ENCODE measurements at regions not wholly inside any gene's neighbourhood (a gene's known extent, or its start where the extent isn't known, plus 50 kb on each side); places are given as distances from the start of the nearest gene placed in this dataset.

- no peak overlapping the region for H3K27ac ChIP-seq (ENCODE audit: low read length)
- H3K9ac ChIP-seq (ENCODE audit: low read depth, low read length) = no peak overlapping the region
- H3K36me3 ChIP-seq (ENCODE audit: insufficient read depth, low read depth, low read length) = no peaks in the 10 kb centered on the region
- H3K9me3 ChIP-seq (ENCODE audit: insufficient read depth, low read depth, low read length) = no peaks in the 10 kb centered on the region
- H3K4me1 ChIP-seq (ENCODE audit: insufficient read depth, low read length) = no peaks in the 10 kb centered on the region
- no peak overlapping the region for H3K4me3 ChIP-seq (ENCODE audit: low read length)
- H3K27me3 ChIP-seq (ENCODE audit: insufficient read depth, low read length) = no peaks in the 10 kb centered on the region
These were observed 158.9 kb upstream of the SLC14A2 start for GRCh38 chr18:45456090-45457021.

GRCh38 chr18:45458033-45458432, 157.2 kb upstream of the SLC14A2 start:
- H3K9me3 ChIP-seq (ENCODE audit: insufficient read depth, low read depth, low read length) = no peaks in the 10 kb centered on the region
- H3K27ac ChIP-seq (ENCODE audit: low read length) = no peak overlapping the region
- H3K27me3 ChIP-seq (ENCODE audit: insufficient read depth, low read length) = no peaks in the 10 kb centered on the region
- H3K4me1 ChIP-seq (ENCODE audit: insufficient read depth, low read length) = no peaks in the 10 kb centered on the region
- H3K4me3 ChIP-seq (ENCODE audit: low read length) = no peak overlapping the region
- no peaks in the 10 kb centered on the region for H3K36me3 ChIP-seq (ENCODE audit: insufficient read depth, low read depth, low read length)
- no peak overlapping the region for H3K9ac ChIP-seq (ENCODE audit: low read depth, low read length)

DNA sequence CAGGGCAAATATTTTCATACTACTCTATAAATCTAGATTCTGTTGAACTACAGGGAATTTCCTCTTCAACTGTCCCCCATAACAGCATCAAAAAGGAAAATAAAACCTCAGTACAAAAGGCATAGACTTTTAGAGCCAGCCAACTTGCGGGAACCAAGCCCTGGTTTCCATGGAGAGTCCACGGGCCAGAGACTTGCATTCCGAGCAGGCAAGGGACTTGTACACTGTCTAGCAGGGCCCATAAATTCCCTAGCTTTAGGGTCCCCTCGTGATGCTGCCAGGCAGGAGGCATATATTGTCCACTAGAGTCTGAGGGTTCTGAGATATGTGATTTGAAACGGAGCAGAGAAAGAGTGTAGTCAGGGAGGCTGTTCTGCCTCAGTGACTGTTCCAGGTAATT, 153.1 kb upstream of the SLC14A2 start:
- Histone ChIP-seq H3K4me3 (ENCODE audit: low read length) (no peak overlapping the region), H3K27ac (ENCODE audit: low read length) (no peak overlapping the region), H3K27me3 (ENCODE audit: insufficient read depth, low read length) (no peaks in the 10 kb centered on the region), H3K9me3 (ENCODE audit: insufficient read depth, low read depth, low read length) (no peaks in the 10 kb centered on the region), H3K36me3 (ENCODE audit: insufficient read depth, low read depth, low read length) (no peaks in the 10 kb centered on the region), H3K9ac (ENCODE audit: low read depth, low read length) (no peak overlapping the region), H3K4me1 (ENCODE audit: insufficient read depth, low read length) (no peaks in the 10 kb centered on the region)

DNA sequence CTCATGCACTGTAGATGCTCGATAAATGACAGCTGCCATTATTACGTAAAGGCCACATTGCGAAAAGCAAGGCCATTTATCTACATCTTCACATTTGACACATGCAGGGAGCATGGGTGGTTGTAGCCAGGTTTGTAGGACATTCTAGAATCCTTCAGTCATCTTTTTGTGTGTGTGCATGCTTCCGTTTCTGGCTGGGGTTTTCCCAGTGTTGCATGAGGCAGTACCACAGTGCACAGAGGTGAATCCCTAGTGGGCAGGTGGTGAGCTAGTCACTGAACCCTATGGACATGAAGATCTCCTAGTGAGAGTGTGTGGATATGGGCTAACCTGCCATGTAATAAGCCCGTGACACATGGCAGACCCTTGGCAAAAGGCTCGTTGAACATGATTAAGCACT, 151.8 kb upstream of the SLC14A2 start:
- Histone ChIP-seq H3K27ac (ENCODE audit: low read length) (no peak overlapping the region), H3K27me3 (ENCODE audit: insufficient read depth, low read length) (no peaks in the 10 kb centered on the region)

GRCh38 chr18:45464619-45465018, 150.7 kb upstream of the SLC14A2 start:
- Histone ChIP-seq H3K9ac (ENCODE audit: low read depth, low read length) (no peak overlapping the region), H3K27me3 (ENCODE audit: insufficient read depth, low read length) (no peaks in the 10 kb centered on the region), H3K27ac (ENCODE audit: low read length) (no peak overlapping the region)

More for the DNA sequence above, 151.8 kb upstream of the SLC14A2 start:
- Histone ChIP-seq H3K4me3 (ENCODE audit: low read length) (no peak overlapping the region), H3K9ac (ENCODE audit: low read depth, low read length) (no peak overlapping the region), H3K4me1 (ENCODE audit: insufficient read depth, low read length) (no peaks in the 10 kb centered on the region), H3K9me3 (ENCODE audit: insufficient read depth, low read depth, low read length) (no peaks in the 10 kb centered on the region), H3K36me3 (ENCODE audit: insufficient read depth, low read depth, low read length) (no peaks in the 10 kb centered on the region)

GRCh38 chr18:45467293-45467692, 148.0 kb upstream of the SLC14A2 start:
- Histone ChIP-seq H3K4me3 (ENCODE audit: low read length) (no peak overlapping the region), H3K27ac (ENCODE audit: low read length) (no peak overlapping the region), H3K36me3 (ENCODE audit: insufficient read depth, low read depth, low read length) (no peaks in the 10 kb centered on the region), H3K9ac (ENCODE audit: low read depth, low read length) (no peak overlapping the region), H3K9me3 (ENCODE audit: insufficient read depth, low read depth, low read length) (no peaks in the 10 kb centered on the region; the same call in 1 of the 2 replicates), H3K4me1 (ENCODE audit: insufficient read depth, low read length) (no peaks in the 10 kb centered on the region), H3K27me3 (ENCODE audit: insufficient read depth, low read length) (no peaks in the 10 kb centered on the region)

More at GRCh38 chr18:45464619-45465018, 150.7 kb upstream of the SLC14A2 start:
- no peaks in the 10 kb centered on the region for H3K36me3 ChIP-seq (ENCODE audit: insufficient read depth, low read depth, low read length)
- H3K4me3 ChIP-seq (ENCODE audit: low read length) = no peak overlapping the region
- no peaks in the 10 kb centered on the region for H3K4me1 ChIP-seq (ENCODE audit: insufficient read depth, low read length)
- no peaks in the 10 kb centered on the region for H3K9me3 ChIP-seq (ENCODE audit: insufficient read depth, low read depth, low read length)

GRCh38 chr18:45467945-45468344, 147.3 kb upstream of the SLC14A2 start:
- H3K4me1 ChIP-seq (ENCODE audit: insufficient read depth, low read length) = no peaks in the 10 kb centered on the region
- H3K27ac ChIP-seq (ENCODE audit: low read length) = no peak overlapping the region
- no peaks in the 10 kb centered on the region for H3K27me3 ChIP-seq (ENCODE audit: insufficient read depth, low read length)
- no peak overlapping the region for H3K9ac ChIP-seq (ENCODE audit: low read depth, low read length)
- no peak overlapping the region for H3K4me3 ChIP-seq (ENCODE audit: low read length)
- no peaks in the 10 kb centered on the region; the same call in 1 of the 2 replicates for H3K9me3 ChIP-seq (ENCODE audit: insufficient read depth, low read depth, low read length)
- no peaks in the 10 kb centered on the region for H3K36me3 ChIP-seq (ENCODE audit: insufficient read depth, low read depth, low read length)

DNA sequence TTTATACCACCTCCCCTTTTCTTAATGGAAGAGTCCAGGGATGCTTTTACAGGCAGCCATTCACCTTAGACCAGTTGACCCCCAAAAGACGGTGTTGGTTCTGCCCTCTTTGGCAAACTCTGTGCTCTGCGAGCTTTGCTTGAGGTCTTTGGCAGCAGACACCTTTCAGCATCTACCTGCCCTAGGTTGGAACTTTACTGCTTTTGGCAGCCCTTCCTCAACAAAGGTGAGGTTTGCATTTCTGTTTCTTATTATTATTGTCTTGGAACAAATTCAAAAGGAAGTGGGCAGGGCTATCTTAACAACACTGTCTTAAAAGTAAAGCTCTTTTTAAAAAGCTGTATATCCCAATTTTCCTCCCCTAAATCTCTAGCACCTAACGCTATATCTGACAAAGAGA, 136.4 kb upstream of the SLC14A2 start:
- Histone ChIP-seq H3K9me3 (ENCODE audit: insufficient read depth, low read depth, low read length) (no peaks in the 10 kb centered on the region), H3K9ac (ENCODE audit: low read depth, low read length) (no peak overlapping the region), H3K36me3 (ENCODE audit: insufficient read depth, low read depth, low read length) (no peaks in the 10 kb centered on the region), H3K27ac (ENCODE audit: low read length) (no peak overlapping the region), H3K27me3 (ENCODE audit: insufficient read depth, low read length) (no peaks in the 10 kb centered on the region), H3K4me1 (ENCODE audit: insufficient read depth, low read length) (no peaks in the 10 kb centered on the region), H3K4me3 (ENCODE audit: low read length) (no peak overlapping the region)

DNA sequence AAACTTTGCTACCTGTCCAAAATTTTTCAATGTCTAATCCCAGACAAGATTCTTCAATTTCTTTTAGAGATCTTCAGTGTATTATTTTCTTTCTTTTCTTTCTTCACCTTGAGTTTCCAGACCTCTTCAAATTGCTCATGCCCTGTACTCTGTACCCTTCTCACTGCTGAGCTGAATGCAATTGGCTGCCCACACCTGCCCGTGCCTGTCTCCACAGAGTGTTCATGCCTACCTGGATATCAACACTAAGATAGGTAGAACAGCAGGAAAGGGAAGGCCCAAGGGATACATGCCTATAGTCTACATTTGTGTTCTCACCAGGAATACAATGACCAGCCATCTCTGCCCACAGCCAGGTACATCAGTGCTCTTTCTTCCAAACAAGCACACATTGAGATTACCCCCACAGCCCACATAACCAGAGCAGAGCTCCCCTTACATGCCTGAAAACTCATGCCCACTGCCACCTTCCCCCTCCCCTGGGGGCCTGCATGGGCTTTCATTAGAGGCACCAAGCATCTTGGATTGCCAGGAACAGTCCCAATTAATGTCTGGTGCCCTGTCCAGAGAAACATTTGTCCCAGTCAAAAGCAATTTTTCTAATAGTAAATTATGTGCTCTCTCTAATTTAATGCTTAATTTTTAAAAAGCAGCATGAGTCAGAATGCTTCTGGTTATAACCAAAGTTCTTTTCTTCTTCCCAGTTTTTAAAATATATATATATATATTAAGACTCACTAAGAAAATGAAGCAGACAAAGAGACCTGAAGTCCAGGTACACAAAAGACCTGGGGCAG, 134.9 kb upstream of the SLC14A2 start:
- no peak overlapping the region for H3K27ac ChIP-seq (ENCODE audit: low read length)
- H3K27me3 ChIP-seq (ENCODE audit: insufficient read depth, low read length) = no peaks in the 10 kb centered on the region
- H3K9ac ChIP-seq (ENCODE audit: low read depth, low read length) = no peak overlapping the region
- H3K36me3 ChIP-seq (ENCODE audit: insufficient read depth, low read depth, low read length) = no peaks in the 10 kb centered on the region
- no peak overlapping the region for H3K4me3 ChIP-seq (ENCODE audit: low read length)
- H3K9me3 ChIP-seq (ENCODE audit: insufficient read depth, low read depth, low read length) = no peaks in the 10 kb centered on the region
- no peaks in the 10 kb centered on the region for H3K4me1 ChIP-seq (ENCODE audit: insufficient read depth, low read length)

DNA sequence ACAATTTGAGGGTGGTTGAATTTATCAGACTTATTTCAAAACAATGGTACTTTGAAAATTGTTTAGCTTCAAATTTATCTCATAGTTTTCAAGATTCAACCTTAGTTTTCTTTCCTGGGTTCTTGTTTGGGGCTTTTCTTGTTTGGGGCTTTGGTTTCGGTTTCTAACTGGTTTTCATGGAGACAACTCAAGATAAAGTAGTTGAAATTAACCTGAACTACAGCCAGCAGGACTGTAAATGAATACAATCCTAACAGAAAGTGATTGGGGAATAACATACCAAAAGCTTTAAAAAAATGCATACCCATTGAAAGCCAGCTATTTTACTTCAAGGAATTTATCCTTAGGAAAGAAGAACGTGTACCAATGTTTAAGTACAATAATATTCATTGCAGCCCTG, 133.5 kb upstream of the SLC14A2 start:
- no peaks in the 10 kb centered on the region for H3K36me3 ChIP-seq (ENCODE audit: insufficient read depth, low read depth, low read length)
- H3K4me1 ChIP-seq (ENCODE audit: insufficient read depth, low read length) = no peaks in the 10 kb centered on the region
- no peaks in the 10 kb centered on the region for H3K27me3 ChIP-seq (ENCODE audit: insufficient read depth, low read length)
- no peaks in the 10 kb centered on the region for H3K9me3 ChIP-seq (ENCODE audit: insufficient read depth, low read depth, low read length)
- no peak overlapping the region for H3K27ac ChIP-seq (ENCODE audit: low read length)
- H3K9ac ChIP-seq (ENCODE audit: low read depth, low read length) = no peak overlapping the region
- H3K4me3 ChIP-seq (ENCODE audit: low read length) = no peak overlapping the region

DNA sequence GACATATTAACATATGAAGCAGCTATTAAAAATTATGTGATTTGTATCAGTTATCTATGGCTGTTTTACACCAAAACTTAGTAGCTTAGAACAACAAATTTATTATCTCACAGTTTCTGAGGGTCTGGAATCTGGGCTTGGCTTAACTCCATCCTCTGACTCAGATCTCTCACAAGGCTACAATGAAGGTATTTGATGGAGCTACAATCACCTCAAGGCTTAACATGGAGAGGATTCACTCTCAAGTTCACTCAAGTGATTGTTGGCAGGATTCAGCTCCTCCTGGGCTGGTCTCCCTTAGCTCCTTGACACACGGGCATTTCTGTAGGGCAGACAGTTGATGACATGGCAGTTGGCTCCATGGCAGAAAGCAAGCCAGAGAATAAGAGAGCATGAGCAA, 133.0 kb upstream of the SLC14A2 start:
- H3K9me3 ChIP-seq (ENCODE audit: insufficient read depth, low read depth, low read length) = no peaks in the 10 kb centered on the region
- no peaks in the 10 kb centered on the region for H3K4me1 ChIP-seq (ENCODE audit: insufficient read depth, low read length)
- H3K4me3 ChIP-seq (ENCODE audit: low read length) = no peak overlapping the region
- H3K9ac ChIP-seq (ENCODE audit: low read depth, low read length) = no peak overlapping the region
- no peaks in the 10 kb centered on the region for H3K27me3 ChIP-seq (ENCODE audit: insufficient read depth, low read length)
- no peaks in the 10 kb centered on the region for H3K36me3 ChIP-seq (ENCODE audit: insufficient read depth, low read depth, low read length)
- no peak overlapping the region for H3K27ac ChIP-seq (ENCODE audit: low read length)

DNA sequence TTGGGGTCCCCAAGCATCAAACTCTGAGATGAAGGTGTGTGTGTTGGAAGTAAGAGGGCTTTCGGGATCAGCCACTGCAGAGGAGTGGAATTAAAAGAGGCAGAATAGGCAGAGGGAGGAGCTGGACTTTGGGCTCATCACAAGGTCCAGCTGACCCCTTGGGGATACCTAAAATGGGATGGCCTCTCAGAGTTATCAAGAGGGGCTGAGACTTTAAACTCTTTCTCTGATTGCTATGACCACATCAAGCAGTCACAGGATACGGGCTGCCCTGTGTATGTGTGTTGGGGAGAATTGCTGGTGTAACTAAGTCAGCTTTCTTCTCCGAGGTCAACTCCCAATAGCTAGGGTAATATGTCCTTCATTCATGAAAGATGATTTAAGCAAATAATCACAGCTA, 127.7 kb upstream of the SLC14A2 start:
- H3K4me1 ChIP-seq (ENCODE audit: insufficient read depth, low read length) = no peaks in the 10 kb centered on the region
- H3K36me3 ChIP-seq (ENCODE audit: insufficient read depth, low read depth, low read length) = no peaks in the 10 kb centered on the region
- no peak overlapping the region for H3K27ac ChIP-seq (ENCODE audit: low read length)
- no peak overlapping the region for H3K9ac ChIP-seq (ENCODE audit: low read depth, low read length)
- no peak overlapping the region for H3K4me3 ChIP-seq (ENCODE audit: low read length)
- H3K27me3 ChIP-seq (ENCODE audit: insufficient read depth, low read length) = no peaks in the 10 kb centered on the region
- H3K9me3 ChIP-seq (ENCODE audit: insufficient read depth, low read depth, low read length) = no peaks in the 10 kb centered on the region

All from iPS-20b (cell line).